HEK293T (cell line): ENCODE measurements at regions not wholly inside any gene's neighbourhood (a gene's known extent, or its start where the extent isn't known, plus 50 kb on each side); places are given as distances from the start of the nearest gene placed in this dataset.
"Not testable (repeated sequence)": the region's sequence is repeated elsewhere in the genome, so short reads cannot be mapped to it uniquely, and the experiment has no call there.

Experiments used
- CTCF ChIA-PET: fragments of 350-600 bp; formaldehyde crosslinking; extraction: SDS; loops from one replicate; lab custom pipeline; 2021; ENCODE audit warnings: antibody characterized with exemption, inconsistent platforms; lab: Yijun Ruan, JAX
- POLR2A ChIA-PET: fragments of 350-600 bp; formaldehyde crosslinking; extraction: SDS; loops from one replicate; lab custom pipeline; 2020; ENCODE audit warnings: antibody characterized with exemption, inconsistent platforms; lab: Yijun Ruan, JAX
- DNase-seq: peaks from one replicate; pipeline ENCODE4 v3.0.0; 2012; ENCODE audit warnings: mixed read lengths; ENCODE audit errors: extremely low spot score

- CTCF ChIA-PET, POLR2A ChIA-PET: not testable (repeated sequence)
- DNase-seq = peak; percentile 8
Observed at GRCh38 chr2:87439617-87440204, 308.2 kb upstream of the PLGLB2 start.

- CTCF ChIA-PET, POLR2A ChIA-PET, DNase-seq: not testable (repeated sequence)
Observed at GRCh38 chr2:87440650-87441049, 307.2 kb upstream of the PLGLB2 start.

- POLR2A ChIA-PET, DNase-seq, CTCF ChIA-PET: not testable (repeated sequence)
Observed at GRCh38 chr2:87441375-87441774, 306.5 kb upstream of the PLGLB2 start.

GRCh38 chr2:87442983-87443577, 304.8 kb upstream of the PLGLB2 start:
- POLR2A ChIA-PET, DNase-seq, CTCF ChIA-PET: not testable (repeated sequence)

GRCh38 chr2:87444951-87445350, 302.9 kb upstream of the PLGLB2 start:
- DNase-seq, CTCF ChIA-PET, POLR2A ChIA-PET: not testable (repeated sequence)

- POLR2A ChIA-PET, DNase-seq, CTCF ChIA-PET: not testable (repeated sequence)
Observed at GRCh38 chr2:87445613-87446312, 302.1 kb upstream of the PLGLB2 start.

- DNase-seq, POLR2A ChIA-PET, CTCF ChIA-PET: not testable (repeated sequence)
Observed at GRCh38 chr2:87446313-87446696, 301.6 kb upstream of the PLGLB2 start.

- DNase-seq, POLR2A ChIA-PET, CTCF ChIA-PET: not testable (repeated sequence)
Observed at GRCh38 chr2:87449462-87449980, 298.4 kb upstream of the PLGLB2 start.

GRCh38 chr2:87452193-87452592, 295.7 kb upstream of the PLGLB2 start:
- DNase-seq, CTCF ChIA-PET, POLR2A ChIA-PET: not testable (repeated sequence)

GRCh38 chr2:87452861-87453260, 295.0 kb upstream of the PLGLB2 start:
- DNase-seq, CTCF ChIA-PET, POLR2A ChIA-PET: not testable (repeated sequence)

GRCh38 chr2:87453965-87454364, 293.9 kb upstream of the PLGLB2 start:
- CTCF ChIA-PET, POLR2A ChIA-PET, DNase-seq: not testable (repeated sequence)

GRCh38 chr2:87454421-87454820, 293.5 kb upstream of the PLGLB2 start:
- CTCF ChIA-PET, DNase-seq, POLR2A ChIA-PET: not testable (repeated sequence)

GRCh38 chr2:87455209-87455853, 292.6 kb upstream of the PLGLB2 start:
- POLR2A ChIA-PET, DNase-seq, CTCF ChIA-PET: not testable (repeated sequence)

- DNase-seq, POLR2A ChIA-PET: not testable (repeated sequence)
Observed at GRCh38 chr2:87455854-87456249, 292.0 kb upstream of the PLGLB2 start.

GRCh38 chr2:87456477-87457128, 291.3 kb upstream of the PLGLB2 start:
- CTCF ChIA-PET, POLR2A ChIA-PET: not testable (repeated sequence)

More at GRCh38 chr2:87455854-87456249, 292.0 kb upstream of the PLGLB2 start:
- CTCF ChIA-PET = not testable (repeated sequence)

GRCh38 chr2:87457129-87457499, 290.8 kb upstream of the PLGLB2 start:
- CTCF ChIA-PET, POLR2A ChIA-PET, DNase-seq: not testable (repeated sequence)

More at GRCh38 chr2:87456477-87457128, 291.3 kb upstream of the PLGLB2 start:
- DNase-seq = not testable (repeated sequence)

- CTCF ChIA-PET, DNase-seq, POLR2A ChIA-PET: not testable (repeated sequence)
Observed at GRCh38 chr2:87458938-87459337, 288.9 kb upstream of the PLGLB2 start.

- DNase-seq, CTCF ChIA-PET, POLR2A ChIA-PET: not testable (repeated sequence)
Observed at GRCh38 chr2:87460104-87460503, 287.8 kb upstream of the PLGLB2 start.
